Neural crest cell (in vitro differentiated cells): ENCODE measurements at regions not wholly inside any gene's neighbourhood (a gene's known extent, or its start where the extent isn't known, plus 50 kb on each side); places are given as distances from the start of the nearest gene placed in this dataset.
A peak's percentile ranks its signal among the peaks of the same experiment; 100 is the strongest.
"Not testable (repeated sequence)": the region's sequence is repeated elsewhere in the genome, so short reads cannot be mapped to it uniquely, and the experiment has no call there.

Experiments used
- DNase-seq: peaks from one replicate; pipeline ENCODE4 v3.0.0; 2021; ENCODE audit warnings: low read depth, mixed read lengths, low spot score
- H3K27ac Mint-ChIP-seq: one replicate; pipeline ENCODE4 v1.8.0; 2021; ENCODE audit warnings: mild to moderate bottlenecking, mixed read lengths; ENCODE audit not compliant: unreplicated experiment
- H3K27me3 Mint-ChIP-seq: 2 replicates; pipeline ENCODE4 v1.8.0; 2021; ENCODE audit warnings: low read depth, mild to moderate bottlenecking, mixed read lengths
- H3K36me3 Mint-ChIP-seq: 2 replicates; pipeline ENCODE4 v1.8.0; 2021; ENCODE audit warnings: low read depth, mild to moderate bottlenecking, mixed read lengths
- H3K4me1 Mint-ChIP-seq: 2 replicates; pipeline ENCODE4 v1.8.0; 2021; ENCODE audit warnings: mixed read lengths
- H3K4me3 Mint-ChIP-seq: one replicate; pipeline ENCODE4 v1.8.0; 2021; ENCODE audit warnings: mild to moderate bottlenecking, mixed read lengths
- H3K9me3 Mint-ChIP-seq: 2 replicates; pipeline ENCODE4 v1.8.0; 2021; ENCODE audit warnings: mixed read lengths
- CTCF ChIP-seq: fragments of 200-600 bp; sonication (generic); conservative IDR thresholded peaks from 2 replicates; pipeline ENCODE4 v1.5.0; 2021; ENCODE audit warnings: antibody characterized with exemption, mild to moderate bottlenecking

DNA sequence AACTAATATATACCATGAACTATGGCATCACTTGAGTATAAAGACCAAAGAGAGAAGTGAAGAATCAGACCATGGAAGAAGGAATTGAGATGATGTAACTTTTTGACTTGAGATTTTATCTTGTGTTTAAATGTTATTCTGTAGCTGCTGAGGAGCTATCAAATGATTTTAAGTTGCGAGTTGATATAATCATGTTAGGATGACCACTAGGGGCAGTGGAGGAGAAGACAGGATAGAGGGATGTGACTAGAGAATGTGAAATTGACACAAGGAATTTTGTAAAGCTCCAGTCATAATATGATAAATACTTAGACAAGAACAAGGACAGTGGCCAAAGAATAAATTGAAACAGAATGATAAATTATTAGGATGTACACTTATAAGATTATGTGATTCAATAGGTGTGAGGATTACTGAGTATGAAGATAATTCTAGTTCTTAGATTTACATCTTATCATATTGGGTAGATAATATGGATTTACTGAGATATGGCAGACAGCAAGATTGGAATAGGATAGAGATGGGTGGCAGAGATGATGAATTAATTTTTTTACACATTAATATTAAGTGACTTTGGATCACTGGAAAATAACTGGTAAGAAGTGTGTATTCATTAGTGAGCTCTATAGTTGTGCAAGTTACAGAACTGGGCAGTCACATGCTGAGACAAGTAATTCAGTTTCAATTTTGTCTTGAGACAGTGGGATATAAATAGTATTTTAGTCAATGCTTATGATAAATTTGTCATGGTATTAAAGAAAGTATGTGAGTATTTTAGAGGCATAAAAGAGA is 816.0 kb upstream of the PCDH10 start:
- H3K36me3 Mint-ChIP-seq, result no peaks in the 10 kb centered on the region
- peak; percentile 59 for TF ChIP-seq CTCF
- no peak for DNase-seq
- no peaks in the 10 kb centered on the region for H3K4me1 Mint-ChIP-seq
- H3K27me3 Mint-ChIP-seq, result no peaks in the 10 kb centered on the region
- H3K9me3 Mint-ChIP-seq, result no peaks in the 10 kb centered on the region
- no peak overlapping the region for H3K27ac Mint-ChIP-seq
- H3K4me3 Mint-ChIP-seq, result no peak overlapping the region

DNA sequence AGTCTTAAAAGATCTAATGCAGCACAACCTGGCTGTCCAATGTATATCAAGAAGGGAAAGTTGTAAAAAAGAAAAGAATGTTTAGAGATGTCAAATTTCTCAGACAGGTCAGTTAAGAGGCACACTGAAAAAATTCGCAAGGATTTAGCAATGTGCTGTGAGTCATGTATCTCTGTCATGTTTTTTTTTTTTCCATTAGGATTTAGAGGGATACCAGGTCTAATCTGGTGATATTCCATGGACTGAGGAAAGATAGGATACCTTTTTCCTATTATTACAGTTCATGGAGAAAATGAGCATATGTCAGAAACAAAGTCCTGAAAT is 815.4 kb upstream of the PCDH10 start:
- no peak for TF ChIP-seq CTCF
- Mint-ChIP-seq H3K27ac (no peak overlapping the region), H3K27me3 (no peaks in the 10 kb centered on the region), H3K9me3 (peaks cover 3% of the 10 kb centered on the region), H3K4me3 (no peak overlapping the region), H3K4me1 (no peaks in the 10 kb centered on the region), H3K36me3 (no peaks in the 10 kb centered on the region)
- DNase-seq, result no peak

DNA sequence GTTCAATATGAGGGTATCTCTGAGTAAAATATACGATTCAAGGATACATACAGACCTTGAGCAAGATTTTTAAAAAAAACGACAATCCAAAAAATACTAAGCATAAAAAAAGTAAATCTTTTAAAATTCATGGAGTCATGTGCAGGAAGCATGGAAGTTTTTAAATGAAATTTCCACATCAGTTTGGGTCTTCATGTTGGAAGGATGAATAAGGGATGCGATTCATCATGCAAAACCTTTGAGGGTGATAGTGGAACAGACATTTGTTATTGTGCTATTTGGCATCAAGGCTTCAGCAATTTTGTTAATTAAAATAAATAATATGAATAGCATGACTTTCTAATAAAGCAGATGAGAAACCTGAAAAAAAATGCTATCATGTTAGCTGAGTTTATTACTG is 815.0 kb upstream of the PCDH10 start:
- H3K9me3 Mint-ChIP-seq, result peaks cover 3% of the 10 kb centered on the region
- DNase-seq, result no peak

DNA sequence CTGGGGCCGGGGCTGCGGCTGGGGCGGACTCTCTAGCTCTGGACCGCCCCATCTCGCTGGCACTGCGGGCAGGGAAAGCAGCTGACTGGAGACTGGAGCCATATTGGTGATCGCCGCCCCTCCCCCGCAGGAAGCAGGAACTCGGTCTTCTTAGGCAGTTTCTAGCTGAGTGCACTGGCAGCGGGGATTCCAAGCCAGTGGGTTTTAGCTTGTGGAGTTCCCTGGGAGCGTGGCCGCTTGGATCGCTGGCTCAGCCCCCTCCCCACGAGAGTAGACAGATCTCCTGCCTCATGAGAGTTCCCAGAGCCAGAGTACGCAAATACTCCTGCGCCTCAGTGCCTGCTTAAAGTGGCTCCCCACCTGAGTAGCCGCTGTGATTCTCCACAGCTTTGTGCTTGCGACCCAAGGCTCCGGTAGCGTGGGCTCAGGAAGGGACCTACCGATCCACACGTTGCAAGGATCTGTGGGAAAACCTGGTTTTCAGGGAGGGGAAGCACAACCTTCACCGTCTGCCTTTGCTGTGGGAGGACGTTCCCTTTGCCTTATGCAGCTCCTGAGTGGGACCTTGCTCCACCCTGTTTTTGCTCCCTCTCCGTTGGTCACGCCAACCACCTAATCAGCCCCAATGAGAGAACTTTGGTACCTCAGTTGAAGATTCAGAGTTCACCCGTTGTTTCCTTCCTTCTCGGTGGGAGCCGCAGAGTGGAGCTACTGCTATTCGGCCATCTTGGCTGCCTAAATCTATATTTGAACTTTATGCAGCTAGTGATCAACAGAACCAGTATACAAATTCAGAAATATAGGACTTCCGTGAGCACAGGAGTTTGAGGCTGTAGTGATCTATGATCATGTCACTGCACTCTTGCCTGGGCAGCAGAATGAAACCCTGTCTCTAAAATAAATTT is 803.9 kb upstream of the PCDH10 start:
- DNase-seq, result no peak
- no peaks in the 10 kb centered on the region for H3K4me1 Mint-ChIP-seq
- no peaks in the 10 kb centered on the region for H3K27me3 Mint-ChIP-seq
- no peak for TF ChIP-seq CTCF
- H3K9me3 Mint-ChIP-seq, result no peaks in the 10 kb centered on the region
- no peaks in the 10 kb centered on the region for H3K36me3 Mint-ChIP-seq
- H3K4me3 Mint-ChIP-seq, result no peak overlapping the region
- H3K27ac Mint-ChIP-seq, result no peak overlapping the region

More for the DNA sequence above, 815.0 kb upstream of the PCDH10 start:
- Mint-ChIP-seq H3K27ac (no peak overlapping the region), H3K4me1 (no peaks in the 10 kb centered on the region), H3K27me3 (no peaks in the 10 kb centered on the region), H3K4me3 (no peak overlapping the region), H3K36me3 (no peaks in the 10 kb centered on the region)
- no peak for TF ChIP-seq CTCF

DNA sequence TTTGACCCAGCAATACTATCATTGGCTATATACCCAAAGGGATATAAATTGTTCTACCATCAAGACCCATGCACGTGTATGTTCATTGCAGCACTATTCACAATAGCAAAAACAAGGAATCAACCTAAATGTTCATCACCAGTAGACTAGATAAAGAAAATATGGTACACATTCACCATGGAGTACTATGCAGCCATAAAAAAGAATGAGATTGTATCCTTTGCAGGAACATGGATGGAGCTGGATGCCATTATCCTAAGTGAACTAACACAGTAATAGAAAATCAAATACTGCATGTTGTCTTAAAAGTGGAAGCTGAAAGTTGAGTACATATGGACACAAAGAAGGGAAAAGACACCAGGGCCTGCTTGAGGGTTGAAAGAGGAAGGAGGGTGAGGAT is 803.1 kb upstream of the PCDH10 start:
- no peaks in the 10 kb centered on the region for H3K36me3 Mint-ChIP-seq
- no peak for TF ChIP-seq CTCF
- no peak for DNase-seq
- no peak overlapping the region for H3K27ac Mint-ChIP-seq
- H3K27me3 Mint-ChIP-seq, result no peaks in the 10 kb centered on the region
- H3K4me3 Mint-ChIP-seq, result no peak overlapping the region
- H3K4me1 Mint-ChIP-seq, result no peaks in the 10 kb centered on the region
- no peaks in the 10 kb centered on the region for H3K9me3 Mint-ChIP-seq

DNA sequence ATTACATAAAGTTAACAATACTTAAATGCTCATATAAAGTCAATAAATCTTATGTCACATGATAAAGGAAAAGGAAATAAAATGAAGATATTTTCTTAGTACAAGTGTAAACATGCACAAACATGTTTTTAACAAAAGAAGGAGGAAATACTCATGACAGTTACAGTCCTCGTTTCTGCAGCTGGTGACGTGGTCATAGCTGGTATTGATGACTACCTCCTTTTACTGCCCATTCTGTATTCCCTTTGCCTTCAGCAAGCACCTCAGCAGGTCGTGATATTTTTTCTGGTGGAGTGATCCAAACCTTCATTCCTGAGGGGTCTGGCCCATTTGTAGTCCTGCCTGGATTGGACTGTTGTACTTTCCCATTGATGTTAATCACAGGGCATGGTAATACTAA is 797.5 kb upstream of the PCDH10 start:
- H3K36me3 Mint-ChIP-seq, DNase-seq, H3K4me1 Mint-ChIP-seq, H3K4me3 Mint-ChIP-seq, H3K27ac Mint-ChIP-seq, H3K27me3 Mint-ChIP-seq, H3K9me3 Mint-ChIP-seq: not testable (repeated sequence)
